PC-9 (cell line): ENCODE measurements at regions not wholly inside any gene's neighbourhood (a gene's known extent, or its start where the extent isn't known, plus 50 kb on each side); places are given as distances from the start of the nearest gene placed in this dataset.

Experiments
- BruUV-seq: library from RNA; stranded (reverse); fragments of 400-500 nt; replicated peaks from 2 replicates; lab custom pipeline; 2021; lab: Mats Ljungman, UMichigan
- CTCF ChIA-PET: fragments of 300-600 bp; sonication (Branson Sonifier 250); formaldehyde crosslinking; loops from one replicate; lab custom pipeline; 2022; ENCODE audit warnings: antibody characterized with exemption; lab: Charles Lee
- POLR2A ChIA-PET: fragments of 300-600 bp; sonication (Branson Sonifier 250); formaldehyde crosslinking; loops from one replicate; lab custom pipeline; 2022; ENCODE audit warnings: antibody characterized with exemption; ENCODE audit not compliant: unreplicated experiment; lab: Charles Lee
- DNase-seq, 2 experiments: peaks; one replicate each; pipeline versions ENCODE4 v3.0.0 to v3.0.0-alpha.2; 2015 to 2022; ENCODE audit warnings: mixed read lengths in 1 of 2
- H2AFZ ChIP-seq: fragments of 200-600 bp; sonication (generic); 2 replicates; pipeline ENCODE4 v1.8.1; 2017; ENCODE audit warnings: antibody characterized with exemption
- H3F3A ChIP-seq: fragments of 200-600 bp; sonication (generic); 2 replicates; pipeline ENCODE4 v1.8.1; 2017; ENCODE audit warnings: antibody characterized with exemption, mild to moderate bottlenecking, low read depth; ENCODE audit not compliant: insufficient read depth
- H3K27ac ChIP-seq: fragments of 200-600 bp; sonication (generic); 2 replicates; pipeline ENCODE4 v1.6.1; 2016; ENCODE audit warnings: mixed run types
- H3K27me3 ChIP-seq: fragments of 200-600 bp; sonication (generic); 2 replicates; pipeline ENCODE4 v1.6.1; 2016; ENCODE audit warnings: low read depth, mixed run types; ENCODE audit not compliant: insufficient read depth
- H3K36me3 ChIP-seq: fragments of 200-600 bp; sonication (generic); 2 replicates; pipeline ENCODE4 v1.6.1; 2016; ENCODE audit warnings: low read depth, mixed run types
- H3K4me1 ChIP-seq: fragments of 200-600 bp; sonication (generic); replicated peaks from 2 replicates; pipeline ENCODE4 v1.6.1; 2016; ENCODE audit warnings: mixed run types; ENCODE audit not compliant: insufficient read depth
- H3K4me2 ChIP-seq: fragments of 200-600 bp; sonication (generic); 2 replicates; pipeline ENCODE4 v1.6.1; 2017; ENCODE audit warnings: mixed run types
- H3K4me3 ChIP-seq: fragments of 200-600 bp; sonication (generic); 2 replicates; pipeline ENCODE4 v1.6.1; 2016; ENCODE audit warnings: mixed run types
- H3K79me2 ChIP-seq: fragments of 200-600 bp; sonication (generic); 2 replicates; pipeline ENCODE4 v1.6.1; 2017; ENCODE audit warnings: low read depth, mixed run types
- H3K9me2 ChIP-seq: fragments of 200-600 bp; sonication (generic); 2 replicates; pipeline ENCODE4 v1.8.1; 2017; ENCODE audit warnings: mild to moderate bottlenecking; ENCODE audit not compliant: insufficient read depth
- H3K9me3 ChIP-seq: fragments of 200-600 bp; sonication (generic); 2 replicates; pipeline ENCODE4 v1.8.1; 2016; ENCODE audit warnings: low read depth; ENCODE audit not compliant: insufficient read depth
- H4K20me1 ChIP-seq: fragments of 200-600 bp; sonication (generic); 2 replicates; pipeline ENCODE4 v1.8.1; 2017; ENCODE audit not compliant: insufficient read depth
- CTCF ChIP-seq: fragments of 200-600 bp; sonication (generic); conservative IDR thresholded peaks from 2 replicates; pipeline ENCODE4 v1.6.1; 2017; ENCODE audit warnings: mixed run types, antibody characterized with exemption, mild to moderate bottlenecking, moderate library complexity
- EZH2 ChIP-seq: fragments of 200-600 bp; sonication (generic); IDR thresholded peaks from 2 replicates; pipeline ENCODE4 v1.8.0; 2017; ENCODE audit warnings: antibody characterized with exemption, low read depth
- intact Hi-C: fragments of 100-400 bp; cut with micrococcal nuclease; formaldehyde crosslinking; loops from one replicate; pipeline ENCODE4 v1.10.0; 2022; ENCODE audit not compliant: unreplicated experiment

- Histone ChIP-seq H2AFZ (no peak overlapping the region), H3K27me3 (peaks cover 83% of the 10 kb centered on the region), H3K4me2 (no peak overlapping the region), H4K20me1 (no peaks in the 10 kb centered on the region), H3K4me3 (no peak overlapping the region), H3K79me2 (no peaks in the 10 kb centered on the region), H3K27ac (no peak overlapping the region), H3K9me2 (no peaks in the 10 kb centered on the region), H3F3A (no peaks in the 10 kb centered on the region), H3K36me3 (no peaks in the 10 kb centered on the region), H3K9me3 (no peaks in the 10 kb centered on the region), H3K4me1 (no peaks in the 10 kb centered on the region)
- no peak for DNase-seq
- no TSS peak for BruUV-seq
- ChIA-PET CTCF (no interaction called here), POLR2A (no interaction called here)
- TF ChIP-seq CTCF (no peak), EZH2 (no peak)
- intact Hi-C loops = no loop called here
Measured at GRCh38 chr20:5492937-5493336, 117.9 kb downstream of the GPCPD1 start.

GRCh38 chr20:5491455-5491854 is 119.4 kb downstream of the GPCPD1 start:
- Histone ChIP-seq H3K4me1 (no peaks in the 10 kb centered on the region), H3K9me2 (no peaks in the 10 kb centered on the region), H3F3A (no peaks in the 10 kb centered on the region), H3K27ac (no peak overlapping the region), H4K20me1 (no peaks in the 10 kb centered on the region), H2AFZ (no peak overlapping the region), H3K36me3 (no peaks in the 10 kb centered on the region), H3K27me3 (peaks cover 84% of the 10 kb centered on the region), H3K9me3 (no peaks in the 10 kb centered on the region), H3K4me2 (no peak overlapping the region), H3K79me2 (no peaks in the 10 kb centered on the region), H3K4me3 (no peak overlapping the region)
- no TSS peak for BruUV-seq
- DNase-seq = no peak
- POLR2A ChIA-PET = no interaction called here
- TF ChIP-seq CTCF = no peak
- no peak for TF ChIP-seq EZH2
- intact Hi-C loops = no loop called here
- CTCF ChIA-PET = no interaction called here

- H3F3A ChIP-seq = no peaks in the 10 kb centered on the region
- no peaks in the 10 kb centered on the region for H3K36me3 ChIP-seq
- H3K4me2 ChIP-seq = no peak overlapping the region
- no peaks in the 10 kb centered on the region for H3K4me1 ChIP-seq
- intact Hi-C loops = no loop called here
- H2AFZ ChIP-seq = no peak overlapping the region
- no peaks in the 10 kb centered on the region for H3K9me3 ChIP-seq
- peaks cover 85% of the 10 kb centered on the region for H3K27me3 ChIP-seq
- POLR2A ChIA-PET = no interaction called here
- BruUV-seq = no TSS peak
- no peaks in the 10 kb centered on the region for H3K79me2 ChIP-seq
- no peak for TF ChIP-seq EZH2
- no peak for TF ChIP-seq CTCF
- H3K4me3 ChIP-seq = no peak overlapping the region
- H3K9me2 ChIP-seq = no peaks in the 10 kb centered on the region
- H4K20me1 ChIP-seq = no peaks in the 10 kb centered on the region
- CTCF ChIA-PET = no interaction called here
- no peak for DNase-seq
- H3K27ac ChIP-seq = no peak overlapping the region
Measured at GRCh38 chr20:5489601-5490000, 121.2 kb downstream of the GPCPD1 start.
